Esophagus muscularis mucosa (tissue), 4 donors: ENCODE measurements at regions not wholly inside any gene's neighbourhood (a gene's known extent, or its start where the extent isn't known, plus 50 kb on each side); places are given as distances from the start of the nearest gene placed in this dataset.

Experiments used
- CTCF ChIP-seq, 3 experiments: fragments of 200-600 bp in 2 of 3; fragments of 450-650 bp in 1 of 3; sonication (generic) in 2 of 3; IDR thresholded peaks; one replicate each; pipeline ENCODE4 v1.5.1; 2017 to 2019; ENCODE audit warnings: antibody characterized with exemption in 3 of 3, mild to moderate bottlenecking in 2 of 3, moderate library complexity in 1 of 3
- EP300 ChIP-seq: sonication (generic); formaldehyde crosslinking; IDR thresholded peaks from one replicate; pipeline ENCODE4 v1.6.1; 2017; ENCODE audit warnings: antibody characterized with exemption
- POLR2A ChIP-seq: fragments of 450-650 bp; IDR thresholded peaks from one replicate; pipeline ENCODE4 v1.6.1; 2017; ENCODE audit warnings: antibody characterized with exemption, moderate library complexity, mild to moderate bottlenecking, low read depth
- POLR2AphosphoS5 ChIP-seq, 2 donors: sonication (generic); formaldehyde crosslinking; IDR thresholded peaks; one replicate each; pipeline ENCODE4 v1.6.1; 2017; ENCODE audit warnings: antibody characterized with exemption in 2 of 2

GRCh38 chr2:12131975-12132374 is 385.5 kb downstream of the LPIN1 start:
- TF ChIP-seq CTCF (IDR thresholded peaks at IDR 0.05) (no peak), POLR2A (no peak), EP300 (no peak), POLR2AphosphoS5 (IDR thresholded peaks at IDR 0.05) (peak in 1 of 2 donors; percentile 10)
